ENCODE measurements at regions not wholly inside any gene's neighbourhood (a gene's known extent, or its start where the extent isn't known, plus 50 kb on each side); places are given as distances from the start of the nearest gene placed in this dataset.

- no peak for TF ChIP-seq CTCF (IDR thresholded peaks at IDR 0.05; ENCODE audit: low read length, missing control alignments)
- no peak overlapping the region for H3K4me3 ChIP-seq (replicated peaks; ENCODE audit: low read depth, low read length)
- no peak for DNase-seq (ENCODE audit: low read depth)
These were observed 180.3 kb upstream of the ADRA1B start for GRCh38 chr5:159735749-159736660.

- no peak for TF ChIP-seq CTCF (IDR thresholded peaks at IDR 0.05; ENCODE audit: low read length, missing control alignments)
These were observed 179.4 kb upstream of the ADRA1B start for GRCh38 chr5:159736844-159737243.

GRCh38 chr5:159737263-159737662 lies 179.0 kb upstream of the ADRA1B start:
- DNase-seq (ENCODE audit: low read depth) = no peak
- TF ChIP-seq CTCF (IDR thresholded peaks at IDR 0.05; ENCODE audit: low read length, missing control alignments) = no peak

More at GRCh38 chr5:159736844-159737243, 179.4 kb upstream of the ADRA1B start:
- DNase-seq (ENCODE audit: low read depth) = no peak
- no peak overlapping the region for H3K4me3 ChIP-seq (replicated peaks; ENCODE audit: low read depth, low read length)

GRCh38 chr5:159741829-159742322 lies 174.4 kb upstream of the ADRA1B start:
- no peak overlapping the region for H3K4me3 ChIP-seq (replicated peaks; ENCODE audit: low read depth, low read length)
- TF ChIP-seq CTCF (IDR thresholded peaks at IDR 0.05; ENCODE audit: low read length, missing control alignments) = no peak
- DNase-seq (ENCODE audit: low read depth) = no peak

More at GRCh38 chr5:159737263-159737662, 179.0 kb upstream of the ADRA1B start:
- no peak overlapping the region for H3K4me3 ChIP-seq (replicated peaks; ENCODE audit: low read depth, low read length)

- no peak for TF ChIP-seq CTCF (IDR thresholded peaks at IDR 0.05; ENCODE audit: low read length, missing control alignments)
- no peak for DNase-seq (ENCODE audit: low read depth)
- no peak overlapping the region for H3K4me3 ChIP-seq (replicated peaks; ENCODE audit: low read depth, low read length)
These were observed 173.0 kb upstream of the ADRA1B start for GRCh38 chr5:159743234-159743633.

GRCh38 chr5:159746707-159747106 lies 169.6 kb upstream of the ADRA1B start:
- no peak for DNase-seq (ENCODE audit: low read depth)
- H3K4me3 ChIP-seq (replicated peaks; ENCODE audit: low read depth, low read length) = no peak overlapping the region
- TF ChIP-seq CTCF (IDR thresholded peaks at IDR 0.05; ENCODE audit: low read length, missing control alignments) = no peak
